ENCODE measurements at regions not wholly inside any gene's neighbourhood (a gene's known extent, or its start where the extent isn't known, plus 50 kb on each side); places are given as distances from the start of the nearest gene placed in this dataset.

GRCh38 chr4:54482529-54483200, 175.1 kb upstream of the KIT start:
- TF ChIP-seq RNF2 (IDR thresholded peaks at IDR 0.05; ENCODE audit: borderline replicate concordance, low read depth), result no peak
- no peak for TF ChIP-seq CTCF (IDR thresholded peaks at IDR 0.05)
- TF ChIP-seq POLR2A (IDR thresholded peaks at IDR 0.05; ENCODE audit: low read length), result no peak
- TF ChIP-seq KDM1A (IDR thresholded peaks at IDR 0.05; ENCODE audit: low read depth), result no peak

Data from A549 (cell line).